SU-DHL-6 (cell line): ENCODE measurements at regions not wholly inside any gene's neighbourhood (a gene's known extent, or its start where the extent isn't known, plus 50 kb on each side); places are given as distances from the start of the nearest gene placed in this dataset.

Experiments used
- H2AFZ ChIP-seq: fragments of 200-600 bp; sonication (generic); 2 replicates; pipeline ENCODE4 v1.6.1; 2014; ENCODE audit warnings: low read depth, mild to moderate bottlenecking, moderate library complexity, mixed read lengths, antibody characterized with exemption, low read length; ENCODE audit not compliant: severe bottlenecking
- H3F3A ChIP-seq: fragments of 200-600 bp; shearing (Covaris generic); 2 replicates; pipeline ENCODE4 v1.6.0; 2016; ENCODE audit warnings: antibody characterized with exemption, mild to moderate bottlenecking; ENCODE audit not compliant: insufficient read depth
- H3K27ac ChIP-seq: fragments of 200-600 bp; sonication (generic); 2 replicates; pipeline ENCODE4 v1.5.1; 2016; ENCODE audit warnings: low read depth, mild to moderate bottlenecking, low read length, moderate library complexity, mixed read lengths
- H3K27me3 ChIP-seq: fragments of 200-600 bp; sonication (generic), shearing (Covaris generic); 2 replicates; pipeline ENCODE4 v1.6.0; 2014; ENCODE audit warnings: mild to moderate bottlenecking, low read length
- H3K36me3 ChIP-seq: fragments of 200-600 bp; sonication (generic); 2 replicates; pipeline ENCODE4 v1.6.1; 2014; ENCODE audit warnings: mild to moderate bottlenecking, low read length, mixed read lengths
- H3K4me2 ChIP-seq: fragments of 300-600, 200-600 bp; shearing (Covaris generic), sonication (generic); 2 replicates; pipeline ENCODE4 v1.6.0; 2014; ENCODE audit warnings: low read length, low read depth, mild to moderate bottlenecking; ENCODE audit not compliant: poor library complexity, severe bottlenecking
- H3K4me3 ChIP-seq: fragments of 200-600 bp; sonication (generic); 2 replicates; pipeline ENCODE4 v1.5.1; 2014; ENCODE audit warnings: antibody characterized with exemption, low read length, mild to moderate bottlenecking, mixed read lengths; ENCODE audit not compliant: insufficient read depth, poor library complexity, severe bottlenecking
- H3K79me2 ChIP-seq: fragments of 200-600 bp; sonication (generic); 2 replicates; pipeline ENCODE4 v1.6.1; 2014; ENCODE audit warnings: mild to moderate bottlenecking, low read length, moderate library complexity; ENCODE audit not compliant: insufficient read depth
- H3K9ac ChIP-seq: fragments of 200-600 bp; sonication (generic); 2 replicates; pipeline ENCODE4 v1.7.0; 2014; ENCODE audit warnings: mild to moderate bottlenecking, low read length
- H3K9me2 ChIP-seq: fragments of 200-600 bp; sonication (generic); replicated peaks from 2 replicates; pipeline ENCODE4 v1.6.1; 2014; ENCODE audit warnings: low read length; ENCODE audit not compliant: insufficient read depth
- H3K9me3 ChIP-seq: fragments of 200-600 bp; sonication (generic); 2 replicates; pipeline ENCODE4 v1.6.1; 2014; ENCODE audit warnings: low read length, mixed read lengths; ENCODE audit not compliant: insufficient read depth
- H4K20me1 ChIP-seq: fragments of 200-600 bp; sonication (generic); 2 replicates; pipeline ENCODE4 v1.6.1; 2014; ENCODE audit warnings: low read depth, mild to moderate bottlenecking, antibody characterized with exemption, low read length, moderate library complexity, mixed read lengths
- CTCF ChIP-seq: fragments of 200-600 bp; sonication (generic); IDR thresholded peaks from one replicate; pipeline ENCODE4 v1.5.1; 2017; ENCODE audit warnings: antibody characterized with exemption, mild to moderate bottlenecking, low read length, moderate library complexity; ENCODE audit not compliant: insufficient read depth, poor library complexity, severe bottlenecking
- EZH2phosphoT487 ChIP-seq: fragments of 200-600 bp; sonication (generic), shearing (Covaris generic); conservative IDR thresholded peaks from 2 replicates; pipeline ENCODE4 v1.6.1; 2018; ENCODE audit warnings: mild to moderate bottlenecking, antibody characterized with exemption, low read length, moderate library complexity, mixed read lengths

GRCh38 chr6:137652961-137653705, 158.9 kb upstream of the OLIG3 start:
- no peak for TF ChIP-seq EZH2phosphoT487
- TF ChIP-seq CTCF = no peak
- no peaks in the 10 kb centered on the region for H3K36me3 ChIP-seq
- H3K79me2 ChIP-seq = no peaks in the 10 kb centered on the region
- no peak overlapping the region for H3K27ac ChIP-seq
- H4K20me1 ChIP-seq = no peaks in the 10 kb centered on the region
- no peaks in the 10 kb centered on the region for H3K9me3 ChIP-seq
- no peak overlapping the region for H3K4me3 ChIP-seq
- no peaks in the 10 kb centered on the region for H3F3A ChIP-seq
- no peak overlapping the region for H3K4me2 ChIP-seq
- H2AFZ ChIP-seq = no peak overlapping the region
- no peaks in the 10 kb centered on the region for H3K27me3 ChIP-seq
- H3K9ac ChIP-seq = no peak overlapping the region
- H3K9me2 ChIP-seq = no peaks in the 10 kb centered on the region

- Histone ChIP-seq H3F3A (no peaks in the 10 kb centered on the region), H3K9me2 (no peaks in the 10 kb centered on the region), H4K20me1 (no peaks in the 10 kb centered on the region), H3K9ac (no peak overlapping the region), H3K27ac (no peak overlapping the region), H3K36me3 (no peaks in the 10 kb centered on the region), H2AFZ (no peak overlapping the region), H3K4me3 (no peak overlapping the region), H3K9me3 (no peaks in the 10 kb centered on the region), H3K27me3 (no peaks in the 10 kb centered on the region), H3K4me2 (no peak overlapping the region), H3K79me2 (no peaks in the 10 kb centered on the region)
- TF ChIP-seq CTCF (no peak), EZH2phosphoT487 (no peak)
Observed at GRCh38 chr6:137653706-137654059, 159.5 kb upstream of the OLIG3 start.

DNA sequence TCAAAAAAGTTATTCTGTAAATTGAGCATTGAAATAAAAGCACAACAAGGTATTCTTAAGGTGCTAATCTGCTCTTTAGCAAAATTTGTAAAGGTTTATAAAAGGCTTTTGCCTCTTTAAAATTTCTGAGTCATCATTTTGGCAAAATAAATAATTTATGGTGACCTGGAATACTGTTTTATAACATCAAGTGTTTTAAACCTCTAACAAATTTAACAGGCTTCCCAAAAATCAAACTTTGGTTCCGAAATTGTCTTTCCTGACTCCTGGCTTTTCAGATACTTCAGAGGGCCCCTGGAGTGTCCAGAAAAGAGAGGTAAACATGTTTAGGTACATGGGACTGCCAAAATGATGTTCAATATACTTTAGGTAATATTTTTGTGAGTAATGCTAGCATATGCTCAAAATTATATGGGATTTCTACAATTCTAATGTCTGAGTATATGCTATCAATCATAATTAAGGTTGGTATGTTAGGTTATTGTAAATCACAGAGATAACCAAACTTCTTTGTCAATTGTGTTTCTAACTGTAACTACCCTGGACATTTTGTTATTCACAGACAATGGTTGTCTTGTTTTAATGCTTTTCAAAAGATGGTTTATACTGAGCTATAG, 160.3 kb upstream of the OLIG3 start:
- H3K9me2 ChIP-seq = no peaks in the 10 kb centered on the region
- H3F3A ChIP-seq = no peaks in the 10 kb centered on the region
- no peak overlapping the region for H2AFZ ChIP-seq
- no peaks in the 10 kb centered on the region for H3K9me3 ChIP-seq
- no peak for TF ChIP-seq CTCF
- no peak for TF ChIP-seq EZH2phosphoT487
- H3K4me3 ChIP-seq = no peak overlapping the region
- no peaks in the 10 kb centered on the region for H3K36me3 ChIP-seq
- no peaks in the 10 kb centered on the region for H4K20me1 ChIP-seq
- no peaks in the 10 kb centered on the region for H3K79me2 ChIP-seq
- H3K9ac ChIP-seq = no peak overlapping the region
- no peak overlapping the region for H3K27ac ChIP-seq
- H3K27me3 ChIP-seq = no peaks in the 10 kb centered on the region
- no peak overlapping the region for H3K4me2 ChIP-seq
